HG02973 (cell line): ENCODE measurements at regions not wholly inside any gene's neighbourhood (a gene's known extent, or its start where the extent isn't known, plus 50 kb on each side); places are given as distances from the start of the nearest gene placed in this dataset.

Experiments
- ATAC-seq: cut with Tn5 transposase; IDR thresholded peaks from one replicate; pipeline ENCODE4 v1.9.1; 2021; ENCODE audit warnings: moderate library complexity; ENCODE audit not compliant: unreplicated experiment

- ATAC-seq = no peak
Observed at GRCh38 chr9:26193237-26193636, 515.0 kb upstream of the TUSC1 start.

DNA sequence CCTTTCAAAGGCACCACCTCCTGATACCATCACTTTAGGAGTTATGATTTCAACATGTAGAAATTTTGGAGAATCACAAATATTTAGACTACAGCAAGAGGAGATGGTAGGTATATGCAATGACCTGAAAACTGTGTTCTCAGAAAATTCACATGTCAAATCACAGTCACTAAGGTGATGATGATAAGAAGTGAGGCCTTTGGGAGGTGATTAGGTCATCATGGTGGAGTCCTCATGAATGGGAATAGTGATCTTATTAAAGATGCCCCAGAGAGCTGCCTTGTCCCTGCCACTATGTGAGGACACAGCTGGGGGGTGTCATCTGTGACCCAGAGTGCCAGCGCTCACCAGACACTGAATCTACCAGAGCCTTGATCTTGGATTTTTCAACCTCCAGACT is 513.5 kb upstream of the TUSC1 start:
- no peak for ATAC-seq

DNA sequence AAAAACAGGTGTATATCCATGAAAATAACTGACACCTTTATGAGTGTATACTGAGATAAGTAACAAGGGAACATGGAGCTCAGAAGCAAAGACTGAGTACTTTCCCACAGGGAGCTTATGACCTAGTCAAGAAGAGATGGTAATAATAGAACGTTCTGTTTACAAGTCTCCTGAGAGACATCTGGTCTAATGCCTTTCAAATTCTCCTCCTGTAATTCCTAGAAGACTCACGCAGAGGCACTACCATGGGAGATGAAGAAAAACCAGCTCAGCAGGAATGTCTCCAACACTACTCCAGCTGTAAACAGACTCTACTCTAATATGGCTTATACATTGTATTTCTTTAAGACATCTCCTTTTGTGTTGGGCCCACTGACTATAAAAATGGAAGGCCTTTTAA is 503.6 kb upstream of the TUSC1 start:
- no peak for ATAC-seq

GRCh38 chr9:26176628-26177027 is 498.4 kb upstream of the TUSC1 start:
- ATAC-seq = no peak

DNA sequence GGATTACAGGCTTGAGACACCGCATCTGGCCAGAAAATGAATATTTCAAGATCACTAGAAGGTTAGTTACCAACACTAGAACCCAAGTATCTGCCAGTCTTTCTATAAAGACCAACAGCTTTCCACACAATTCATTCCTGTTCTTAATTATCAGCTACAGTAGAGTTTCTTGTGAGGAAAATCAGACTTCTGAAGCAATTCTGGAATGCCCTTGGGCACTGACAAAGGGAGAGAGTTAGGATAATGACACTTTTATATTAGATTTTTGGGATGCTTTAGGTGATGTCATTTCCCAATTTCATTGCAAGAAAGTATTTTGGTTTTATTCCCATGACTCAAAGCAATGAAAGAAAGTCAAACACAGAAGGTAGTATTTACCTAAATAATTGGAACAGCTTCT is 497.0 kb upstream of the TUSC1 start:
- ATAC-seq = no peak

DNA sequence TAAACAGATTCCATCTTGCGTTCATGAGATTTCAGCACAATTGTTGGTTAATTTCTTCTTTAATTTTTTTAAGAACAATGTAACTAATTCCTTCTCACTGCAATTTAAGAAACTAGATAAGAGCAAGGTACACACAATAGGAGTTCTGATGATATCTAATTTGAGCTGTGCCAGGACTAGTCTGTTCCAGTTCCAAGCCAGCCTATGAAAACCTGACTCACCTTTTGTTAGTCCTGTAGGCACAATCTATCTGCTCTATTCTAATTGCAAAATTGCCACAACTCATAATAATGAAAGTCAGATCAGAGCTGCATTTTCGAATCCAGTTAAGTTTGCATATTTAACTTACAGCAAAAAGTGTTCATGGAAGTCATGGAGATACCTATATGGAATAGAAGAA is 494.1 kb upstream of the TUSC1 start:
- ATAC-seq = no peak

DNA sequence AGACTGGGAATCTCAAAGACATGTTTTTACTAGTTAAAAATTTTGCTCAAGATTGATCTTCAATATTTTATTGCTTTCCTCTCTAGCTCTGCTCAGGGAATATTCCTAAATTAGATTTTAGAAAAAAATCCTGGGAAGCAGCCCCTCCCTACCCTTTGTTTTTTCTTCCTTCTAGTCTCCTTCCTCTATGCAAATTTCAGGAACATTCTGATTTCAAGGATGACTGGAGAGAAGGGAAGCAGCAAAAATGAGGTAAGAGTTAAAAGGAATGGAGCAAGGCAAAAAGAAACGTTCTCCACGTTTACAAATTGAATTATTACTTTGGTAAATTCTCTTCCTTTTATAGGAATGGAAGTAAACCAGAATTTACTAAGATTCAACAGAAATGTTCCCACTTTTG is 493.4 kb upstream of the TUSC1 start:
- ATAC-seq = no peak

DNA sequence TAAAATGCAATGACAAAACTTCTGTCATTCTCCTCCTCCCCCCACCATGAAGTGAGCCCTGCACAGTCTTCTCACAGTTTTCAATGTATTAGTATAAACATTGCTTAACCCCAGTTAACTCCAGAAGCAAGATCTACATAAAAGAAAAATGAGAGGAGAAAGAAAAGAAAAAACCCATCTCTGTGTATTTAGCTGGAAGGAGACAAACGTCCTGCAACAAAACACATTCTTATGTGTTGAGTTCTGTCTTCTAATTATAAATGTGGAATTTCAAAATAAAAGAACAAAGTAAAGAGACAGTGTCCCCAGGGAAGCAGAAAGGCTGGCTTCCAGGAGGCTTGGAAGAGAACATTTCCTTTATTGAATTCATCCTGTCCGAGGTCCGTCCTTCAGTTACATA is 491.9 kb upstream of the TUSC1 start:
- ATAC-seq = no peak

GRCh38 chr9:26169708-26170107 is 491.5 kb upstream of the TUSC1 start:
- no peak for ATAC-seq

DNA sequence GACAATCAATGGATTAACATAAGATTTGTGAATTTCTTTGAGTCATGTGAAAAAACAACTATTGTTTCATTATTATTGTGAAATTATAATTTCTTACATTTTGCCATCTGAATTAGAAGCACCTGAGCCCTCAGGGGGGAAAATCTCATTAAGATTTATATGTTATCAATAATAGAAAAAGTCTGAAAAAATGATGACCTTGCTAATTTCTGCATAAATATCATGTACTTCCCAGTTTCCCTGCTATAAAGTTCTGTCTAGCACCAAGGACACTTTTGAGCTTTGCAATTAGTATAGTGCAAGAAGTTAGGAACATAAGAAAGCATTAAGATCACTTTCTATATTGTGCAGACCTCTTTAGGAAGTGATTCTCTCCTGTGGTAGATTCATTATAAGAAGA is 488.3 kb upstream of the TUSC1 start:
- no peak for ATAC-seq

DNA sequence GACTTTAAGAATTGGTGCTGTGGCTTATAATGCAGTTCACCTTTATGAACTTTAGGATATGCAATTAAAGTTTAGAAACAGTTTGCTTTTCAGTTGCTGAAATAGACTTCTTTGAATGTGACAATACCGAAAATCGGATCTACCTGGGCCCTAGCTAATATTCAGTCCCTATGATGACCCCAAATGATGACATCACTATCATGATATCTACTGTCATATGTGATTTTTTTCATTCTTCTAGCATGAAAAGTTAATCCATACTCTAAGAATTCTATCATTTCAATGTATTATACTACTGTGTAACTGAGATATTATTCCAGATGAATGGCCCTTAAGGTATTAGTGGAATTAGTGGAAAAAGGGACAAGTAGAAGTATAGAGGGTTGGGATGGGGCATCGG is 487.2 kb upstream of the TUSC1 start:
- ATAC-seq = no peak

GRCh38 chr9:26163931-26164330 is 485.7 kb upstream of the TUSC1 start:
- ATAC-seq = no peak

- no peak for ATAC-seq
Observed at GRCh38 chr9:26159575-26160392, 481.5 kb upstream of the TUSC1 start.

DNA sequence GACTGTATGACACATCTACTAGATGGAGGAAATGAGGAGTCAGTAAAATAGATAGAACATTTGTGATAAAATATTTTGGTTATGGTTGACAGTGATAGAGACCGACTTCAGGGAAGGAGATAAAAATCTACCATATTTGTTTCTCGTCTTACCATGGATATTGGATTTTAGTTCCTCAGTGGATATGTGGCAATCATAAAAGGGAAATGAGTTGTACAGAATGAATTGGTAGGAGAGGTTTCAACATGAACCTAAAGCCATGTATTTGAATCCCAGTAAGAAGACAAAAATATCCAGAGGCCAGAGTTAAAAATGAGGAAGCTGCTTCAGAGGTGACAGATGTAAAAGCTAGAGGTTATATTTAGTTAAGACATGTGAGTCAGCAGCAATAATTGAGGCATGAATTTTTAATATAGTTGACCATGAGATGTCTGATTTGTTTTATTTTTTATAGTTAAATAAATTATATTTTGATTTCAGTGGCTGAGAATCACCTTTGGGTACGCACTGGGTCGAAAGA is 480.4 kb upstream of the TUSC1 start:
- no peak for ATAC-seq

DNA sequence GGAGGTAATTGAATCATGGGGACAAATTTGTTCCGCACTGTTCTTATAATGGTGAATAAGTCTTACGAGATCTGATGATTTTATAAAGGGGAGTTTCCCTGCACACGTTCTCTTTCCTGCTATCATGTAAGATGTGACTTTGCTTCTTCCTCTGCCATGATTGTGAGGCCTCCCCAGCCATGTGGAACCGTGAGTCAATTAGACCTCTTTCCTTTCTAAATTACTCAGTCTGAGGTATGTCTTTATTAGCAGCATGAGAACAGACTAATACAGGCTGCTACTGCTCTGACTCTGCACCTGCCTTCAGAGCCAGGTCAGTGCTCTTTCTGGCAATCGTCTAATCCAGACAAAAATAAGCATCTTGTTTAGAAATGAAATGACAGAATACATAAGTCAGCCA is 479.2 kb upstream of the TUSC1 start:
- no peak for ATAC-seq

- ATAC-seq = no peak
Observed at GRCh38 chr9:26152350-26152749, 474.1 kb upstream of the TUSC1 start.

DNA sequence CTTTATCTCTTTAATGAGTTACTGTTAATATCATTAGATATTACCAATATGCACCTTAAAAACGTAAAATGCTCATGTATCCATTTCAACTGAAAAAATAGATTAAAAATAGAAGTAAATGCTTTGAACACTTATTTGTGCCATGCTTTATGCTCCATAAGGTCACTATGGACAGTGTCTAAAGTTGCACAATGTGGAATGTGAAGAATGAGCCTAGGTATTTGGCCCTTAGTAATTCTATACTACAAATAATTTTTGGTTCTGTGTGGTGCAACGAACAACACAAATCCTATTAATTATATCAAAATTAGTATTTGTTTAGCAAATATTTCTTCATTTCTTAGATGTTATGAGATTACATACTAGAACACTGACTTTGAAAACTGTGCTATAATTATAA is 469.9 kb upstream of the TUSC1 start:
- no peak for ATAC-seq

DNA sequence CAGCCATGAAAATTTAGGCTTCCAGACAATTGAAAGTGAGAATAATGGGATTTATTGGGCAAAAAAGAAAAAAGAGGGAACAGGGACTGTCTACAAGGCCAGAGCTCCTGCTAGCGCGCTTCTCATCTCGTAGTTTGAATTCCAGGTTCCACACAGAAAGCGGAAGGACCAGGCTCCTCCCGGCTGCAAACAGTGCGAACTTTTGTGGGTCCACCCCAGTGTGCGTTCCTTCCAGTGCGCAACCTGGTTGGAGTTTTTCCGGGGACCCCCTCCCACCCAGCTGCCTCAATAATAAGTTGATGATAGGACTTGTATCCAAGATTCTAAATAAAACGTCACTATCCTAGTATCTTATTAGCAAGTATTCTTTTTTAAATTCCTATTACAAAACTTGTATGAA is 467.7 kb upstream of the TUSC1 start:
- no peak for ATAC-seq

- ATAC-seq = no peak
Observed at GRCh38 chr9:26142631-26143030, 464.4 kb upstream of the TUSC1 start.

DNA sequence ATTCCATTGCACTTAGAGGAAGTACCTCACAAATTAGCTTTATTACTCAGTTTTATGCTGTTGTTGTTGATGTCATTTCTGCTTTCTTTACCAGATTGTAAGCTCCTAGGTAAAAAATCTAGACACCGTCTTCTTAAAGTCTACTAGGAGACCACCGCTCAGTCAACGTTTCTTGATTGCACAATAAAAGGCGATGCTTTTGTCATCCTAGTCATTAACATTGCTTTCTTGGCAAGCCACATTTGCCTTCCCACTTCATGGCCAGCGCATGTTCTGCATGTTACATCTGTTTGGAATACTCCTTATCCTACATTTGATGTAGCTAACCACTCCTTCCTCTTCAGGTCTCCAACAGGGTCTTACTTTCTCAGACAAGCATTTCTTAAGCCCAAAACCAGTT is 464.0 kb upstream of the TUSC1 start:
- ATAC-seq = no peak

- no peak for ATAC-seq
Observed at GRCh38 chr9:26133537-26133936, 455.3 kb upstream of the TUSC1 start.

- ATAC-seq = no peak
Observed at GRCh38 chr9:26132746-26133312, 454.6 kb upstream of the TUSC1 start.

DNA sequence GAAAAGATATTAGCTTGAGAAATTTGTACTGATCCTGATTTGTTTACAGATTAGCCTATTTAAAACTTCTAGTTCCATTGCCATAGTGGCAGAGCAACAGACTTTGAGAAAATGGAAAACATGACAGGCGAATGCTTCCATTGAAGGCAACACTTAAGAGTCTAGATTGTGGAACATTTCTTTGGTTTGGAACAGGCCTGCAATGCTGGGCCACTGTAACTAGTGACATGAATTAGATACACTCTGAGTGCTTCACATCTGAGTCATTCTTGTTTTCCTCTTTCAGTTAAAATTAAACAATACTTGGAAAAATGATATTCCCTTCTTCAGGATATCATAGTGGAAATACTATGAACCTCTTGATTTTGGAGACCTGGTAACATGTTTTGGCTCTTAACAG is 453.6 kb upstream of the TUSC1 start:
- ATAC-seq = no peak
